Esophagus muscularis mucosa (tissue), 4 donors: ENCODE measurements at regions not wholly inside any gene's neighbourhood (a gene's known extent, or its start where the extent isn't known, plus 50 kb on each side); places are given as distances from the start of the nearest gene placed in this dataset.

ENCODE experiments used
- DNase-seq: peaks from one replicate; pipeline ENCODE4 v3.0.0-alpha.2; 2017; ENCODE audit errors: extremely low spot score
- H3K27ac ChIP-seq, 4 donors: fragments of 200-600 bp; sonication (generic); replicated peaks in 1 of 4; 1 replicate in 3 of 4; 2 replicates in 1 of 4; pipeline ENCODE4 v1.5.1; 2016 to 2019; ENCODE audit warnings: mild to moderate bottlenecking in 1 of 4
- H3K27me3 ChIP-seq, 4 donors: fragments of 200-600 bp; sonication (generic); one replicate each; pipeline versions ENCODE4 v1.5.1 to v1.6.0; 2016 to 2019
- H3K36me3 ChIP-seq, 4 donors: fragments of 200-600 bp; sonication (generic); one replicate each; pipeline ENCODE4 v1.5.1; 2016 to 2019
- H3K4me1 ChIP-seq, 4 donors: fragments of 200-600 bp; sonication (generic); one replicate each; pipeline ENCODE4 v1.5.1; 2016 to 2019
- H3K4me3 ChIP-seq, 4 donors: fragments of 200-600 bp; sonication (generic); 1 replicate in 2 of 4; 2 replicates in 2 of 4; pipeline ENCODE4 v1.5.1; 2016 to 2019; ENCODE audit warnings: mild to moderate bottlenecking in 4 of 4, moderate library complexity in 1 of 4
- H3K9me3 ChIP-seq, 4 donors: fragments of 200-600 bp; sonication (generic); 1 replicate in 3 of 4; 2 replicates in 1 of 4; pipeline ENCODE4 v1.5.1; 2016 to 2019
- EP300 ChIP-seq: sonication (generic); formaldehyde crosslinking; IDR thresholded peaks from one replicate; pipeline ENCODE4 v1.6.1; 2017; ENCODE audit warnings: antibody characterized with exemption
- POLR2A ChIP-seq: fragments of 450-650 bp; IDR thresholded peaks from one replicate; pipeline ENCODE4 v1.6.1; 2017; ENCODE audit warnings: antibody characterized with exemption, moderate library complexity, mild to moderate bottlenecking, low read depth
- POLR2AphosphoS5 ChIP-seq, 2 donors: sonication (generic); formaldehyde crosslinking; IDR thresholded peaks; one replicate each; pipeline ENCODE4 v1.6.1; 2017; ENCODE audit warnings: antibody characterized with exemption in 2 of 2
- WGBS: methylation state at CpG from one replicate; pipeline ENCODE4 v1.1.5; 2018; 5-methylcytosine and 5-hydroxymethylcytosine counted together
- intact Hi-C: fragments of 100-400 bp; cut with DNase I; formaldehyde crosslinking; loops from one replicate; pipeline ENCODE4 v1.15.1; 2023
- TF ChIP-seq, protein P1 (sequence below), 3 experiments: fragments of 200-600 bp in 2 of 3; fragments of 450-650 bp in 1 of 3; sonication (generic) in 2 of 3; IDR thresholded peaks; one replicate each; pipeline ENCODE4 v1.5.1; 2017 to 2019; ENCODE audit warnings: antibody characterized with exemption in 3 of 3, mild to moderate bottlenecking in 2 of 3, moderate library complexity in 1 of 3

DNA sequence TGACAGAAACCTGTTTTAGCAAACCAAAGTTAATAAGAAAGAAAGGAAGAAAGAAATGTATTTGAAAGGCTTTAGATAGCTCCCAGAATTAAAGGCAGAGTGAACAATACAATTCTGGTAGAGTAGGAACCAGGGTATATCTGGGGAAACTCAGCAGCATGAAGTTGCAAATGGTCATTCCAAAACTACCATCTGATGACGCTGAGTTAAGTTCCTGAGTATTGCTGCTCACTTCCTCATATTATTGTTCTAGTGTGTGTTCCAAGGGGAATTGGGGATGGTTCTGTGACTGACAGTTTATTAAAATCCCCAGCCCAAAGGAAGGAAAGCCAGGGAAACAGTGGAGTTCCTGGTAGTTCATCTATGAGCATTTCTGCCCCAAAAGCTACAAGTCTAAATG, 88.3 kb upstream of the FRMD4B start:
- H3K4me1 ChIP-seq, result no peaks in the 10 kb centered on the region
- 73% methylated on average over 1 of the region's 1 CpG for WGBS
- no peak overlapping the region for H3K27ac ChIP-seq
- no peak overlapping the region for H3K4me3 ChIP-seq
- TF ChIP-seq EP300, result no peak
- no peak for DNase-seq
- no peaks in the 10 kb centered on the region for H3K36me3 ChIP-seq
- H3K27me3 ChIP-seq, result no peaks in the 10 kb centered on the region
- H3K9me3 ChIP-seq, result no peaks in the 10 kb centered on the region
- intact Hi-C loops, result no loop called here

DNA sequence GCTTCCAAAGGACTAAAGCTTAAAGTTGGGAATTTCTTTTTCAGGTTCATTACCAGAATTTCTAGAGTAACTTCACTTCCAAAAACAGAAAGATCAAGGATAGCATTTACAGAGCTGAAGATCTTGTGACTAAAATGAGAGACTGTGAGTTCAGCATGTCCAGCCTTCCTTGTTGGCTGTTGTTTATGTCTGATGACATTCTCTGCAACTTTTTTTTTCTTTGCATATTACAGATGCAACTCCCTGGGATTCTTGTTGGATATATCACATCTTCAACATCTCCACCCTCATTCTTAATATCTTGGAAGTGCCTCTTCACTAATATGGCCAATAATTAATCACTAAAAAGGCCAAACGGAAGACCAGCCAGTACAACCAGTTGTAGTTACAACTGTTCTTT, 86.2 kb upstream of the FRMD4B start:
- H3K9me3 ChIP-seq, result no peaks in the 10 kb centered on the region
- no peak for DNase-seq
- no peaks in the 10 kb centered on the region for H3K4me1 ChIP-seq
- H3K36me3 ChIP-seq, result no peaks in the 10 kb centered on the region
- TF ChIP-seq POLR2AphosphoS5 (IDR thresholded peaks at IDR 0.05), result no peak
- TF ChIP-seq EP300, result no peak
- TF ChIP-seq POLR2A, result no peak
- TF ChIP-seq, protein P1, sequence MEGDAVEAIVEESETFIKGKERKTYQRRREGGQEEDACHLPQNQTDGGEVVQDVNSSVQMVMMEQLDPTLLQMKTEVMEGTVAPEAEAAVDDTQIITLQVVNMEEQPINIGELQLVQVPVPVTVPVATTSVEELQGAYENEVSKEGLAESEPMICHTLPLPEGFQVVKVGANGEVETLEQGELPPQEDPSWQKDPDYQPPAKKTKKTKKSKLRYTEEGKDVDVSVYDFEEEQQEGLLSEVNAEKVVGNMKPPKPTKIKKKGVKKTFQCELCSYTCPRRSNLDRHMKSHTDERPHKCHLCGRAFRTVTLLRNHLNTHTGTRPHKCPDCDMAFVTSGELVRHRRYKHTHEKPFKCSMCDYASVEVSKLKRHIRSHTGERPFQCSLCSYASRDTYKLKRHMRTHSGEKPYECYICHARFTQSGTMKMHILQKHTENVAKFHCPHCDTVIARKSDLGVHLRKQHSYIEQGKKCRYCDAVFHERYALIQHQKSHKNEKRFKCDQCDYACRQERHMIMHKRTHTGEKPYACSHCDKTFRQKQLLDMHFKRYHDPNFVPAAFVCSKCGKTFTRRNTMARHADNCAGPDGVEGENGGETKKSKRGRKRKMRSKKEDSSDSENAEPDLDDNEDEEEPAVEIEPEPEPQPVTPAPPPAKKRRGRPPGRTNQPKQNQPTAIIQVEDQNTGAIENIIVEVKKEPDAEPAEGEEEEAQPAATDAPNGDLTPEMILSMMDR (IDR thresholded peaks at IDR 0.05), result no peak
- no peaks in the 10 kb centered on the region for H3K27me3 ChIP-seq
- H3K27ac ChIP-seq, result no peak overlapping the region
- intact Hi-C loops, result no loop called here
- H3K4me3 ChIP-seq, result no peak overlapping the region
- 68% methylated on average over 1 of the region's 1 CpG for WGBS

DNA sequence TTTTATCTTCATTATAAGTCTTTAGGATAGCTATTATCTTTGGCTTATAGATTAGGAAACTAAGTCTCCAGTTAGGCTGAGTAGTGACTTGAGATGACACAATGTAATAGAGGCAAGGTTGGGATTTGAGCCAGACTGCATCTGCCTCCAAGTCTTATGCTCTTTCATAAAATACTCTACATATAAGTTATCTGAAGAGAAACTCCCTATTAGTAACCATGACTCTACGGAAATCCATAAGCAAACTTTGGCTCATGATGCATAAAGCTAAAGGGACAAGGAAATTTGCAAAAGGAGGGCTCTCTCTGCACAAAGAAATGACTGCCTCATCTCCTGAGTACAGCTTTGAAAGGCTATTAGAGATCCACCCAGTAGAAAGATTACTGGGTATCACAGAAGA, 77.6 kb upstream of the FRMD4B start:
- intact Hi-C loops, result no loop called here
- TF ChIP-seq, protein P1 (IDR thresholded peaks at IDR 0.05), result no peak
- TF ChIP-seq POLR2A, result no peak
- no peak for TF ChIP-seq POLR2AphosphoS5 (IDR thresholded peaks at IDR 0.05)
- no peak for TF ChIP-seq EP300
- WGBS, result 95% methylated on average over 1 of the region's 1 CpG
- no peaks in the 10 kb centered on the region for H3K4me1 ChIP-seq
- H3K27me3 ChIP-seq, result no peaks in the 10 kb centered on the region
- DNase-seq, result no peak
- H3K36me3 ChIP-seq, result no peaks in the 10 kb centered on the region
- H3K27ac ChIP-seq, result no peak overlapping the region
- H3K9me3 ChIP-seq, result no peaks in the 10 kb centered on the region
- no peak overlapping the region for H3K4me3 ChIP-seq

DNA sequence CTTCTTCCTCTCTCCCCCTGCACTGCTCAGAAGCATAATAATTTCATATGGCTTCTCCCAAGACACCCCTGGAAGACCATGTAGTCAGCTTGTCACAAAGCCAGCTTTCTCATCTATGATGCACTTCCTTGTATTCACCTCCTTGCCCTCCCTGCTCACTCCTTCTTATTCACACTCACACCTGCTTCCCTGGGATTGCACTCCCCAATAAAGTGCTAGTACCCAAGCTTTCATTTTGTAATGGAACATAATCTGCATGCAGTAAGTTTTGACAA, 76.9 kb upstream of the FRMD4B start:
- no peaks in the 10 kb centered on the region for H3K27me3 ChIP-seq
- no peaks in the 10 kb centered on the region for H3K36me3 ChIP-seq
- no peaks in the 10 kb centered on the region for H3K4me1 ChIP-seq
- no peaks in the 10 kb centered on the region for H3K9me3 ChIP-seq
- H3K27ac ChIP-seq, result no peak overlapping the region
- intact Hi-C loops, result no loop called here
- H3K4me3 ChIP-seq, result no peak overlapping the region
- DNase-seq, result no peak
- no peak for TF ChIP-seq POLR2AphosphoS5 (IDR thresholded peaks at IDR 0.05)
- TF ChIP-seq POLR2A, result no peak
- no peak for TF ChIP-seq EP300
- TF ChIP-seq, protein P1 (IDR thresholded peaks at IDR 0.05), result no peak

DNA sequence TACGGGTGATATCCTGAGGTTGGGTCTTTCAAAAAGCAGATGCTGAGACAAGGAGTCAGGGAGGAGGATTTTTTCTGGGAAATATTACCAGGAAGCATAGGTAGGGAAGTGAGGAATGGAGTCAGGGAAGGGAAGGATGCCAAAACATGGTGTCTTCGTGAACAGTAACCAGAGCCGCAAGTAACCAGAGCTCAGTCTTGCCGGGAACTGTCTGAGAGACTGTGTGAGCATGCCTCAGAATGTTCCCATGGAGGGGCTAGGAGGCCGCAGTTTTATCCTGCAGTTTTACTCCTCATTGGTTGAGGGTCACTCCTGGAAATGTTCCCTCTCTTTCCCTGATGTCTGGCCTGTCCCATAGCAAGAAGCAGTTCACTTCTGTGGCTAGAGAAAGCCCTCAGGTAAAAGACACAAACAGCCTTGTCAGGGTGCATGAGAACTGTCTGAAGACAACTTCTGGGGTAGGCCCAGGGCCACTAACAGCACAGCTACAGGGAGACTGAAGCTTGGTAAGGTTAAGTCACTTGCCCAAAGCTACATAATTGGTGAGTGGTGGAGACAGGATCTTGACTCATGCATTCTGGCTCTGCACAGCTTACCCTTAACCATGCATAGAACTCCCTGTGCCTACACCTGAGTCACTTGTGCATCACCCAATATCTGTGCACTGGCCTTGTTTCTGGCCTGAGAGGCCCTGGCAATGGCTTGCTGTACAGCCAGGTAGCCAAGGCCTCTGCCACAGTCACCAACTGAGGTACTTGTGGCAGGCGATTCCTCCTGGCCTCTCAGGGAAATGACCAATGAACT, 76.3 kb upstream of the FRMD4B start:
- DNase-seq, result no peak
- Histone ChIP-seq H3K36me3 (no peaks in the 10 kb centered on the region), H3K4me1 (no peaks in the 10 kb centered on the region), H3K27me3 (no peaks in the 10 kb centered on the region), H3K9me3 (no peaks in the 10 kb centered on the region), H3K27ac (no peak overlapping the region), H3K4me3 (no peak overlapping the region)
- WGBS, result 76% methylated on average over 6 of the region's 6 CpGs
- no peak for TF ChIP-seq POLR2A
- no peak for TF ChIP-seq EP300
- TF ChIP-seq POLR2AphosphoS5 (IDR thresholded peaks at IDR 0.05), result no peak
- TF ChIP-seq, protein P1 (IDR thresholded peaks at IDR 0.05), result no peak
- intact Hi-C loops, result no loop called here
